Gastrocnemius medialis (tissue), 4 donors: ENCODE measurements at regions not wholly inside any gene's neighbourhood (a gene's known extent, or its start where the extent isn't known, plus 50 kb on each side); places are given as distances from the start of the nearest gene placed in this dataset.
A peak's percentile ranks its signal among the peaks of the same experiment; 100 is the strongest.

Experiments used
- ATAC-seq, 2 donors: fragments of 150-250 bp; one replicate each; pipeline ENCODE4 v1.9.1; 2016
- DNase-seq, 2 donors: peaks; one replicate each; pipeline ENCODE4 v3.0.0-alpha.2; 2019
- H3K27ac ChIP-seq, 4 donors: fragments of 200-600 bp; sonication (generic); 1 replicate in 1 of 4; 2 replicates in 3 of 4; pipeline ENCODE4 v1.5.1; 2016 to 2018; ENCODE audit warnings: mild to moderate bottlenecking in 2 of 4, moderate library complexity in 1 of 4
- H3K27me3 ChIP-seq, 3 donors: fragments of 200-600 bp; sonication (generic) in 2 of 3; 1 replicate in 1 of 3; 2 replicates in 2 of 3; pipeline versions ENCODE4 v1.5.1 to v1.6.0; 2016 to 2019; ENCODE audit warnings: mild to moderate bottlenecking in 1 of 3, moderate library complexity in 1 of 3
- H3K36me3 ChIP-seq, 2 donors: fragments of 200-600 bp; sonication (generic) in 1 of 2; one replicate each; pipeline ENCODE4 v1.5.1; 2017 to 2018
- H3K4me1 ChIP-seq, 2 donors: fragments of 200-600 bp; sonication (generic) in 1 of 2; one replicate each; pipeline ENCODE4 v1.5.1; 2016 to 2017; ENCODE audit warnings: mild to moderate bottlenecking in 2 of 2
- H3K4me3 ChIP-seq, 4 donors: fragments of 200-600 bp; sonication (generic) in 3 of 4; 1 replicate in 1 of 4; 2 replicates in 3 of 4; pipeline ENCODE4 v1.5.1; 2016 to 2019; ENCODE audit warnings: mild to moderate bottlenecking in 2 of 4
- H3K9me3 ChIP-seq, 3 donors: fragments of 200-600 bp; sonication (generic) in 2 of 3; 1 replicate in 1 of 3; 2 replicates in 2 of 3; pipeline ENCODE4 v1.5.1; 2016 to 2019
- CTCF ChIP-seq, 5 experiments: fragments of 450-650 bp in 3 of 5; fragments of 200-600 bp in 2 of 5; sonication (generic) in 2 of 5; IDR thresholded peaks in 4 of 5; conservative IDR thresholded peaks in 1 of 5; 1 replicate in 4 of 5; 2 replicates in 1 of 5; pipeline ENCODE4 v1.5.1; 2016 to 2019; ENCODE audit warnings: antibody characterized with exemption in 5 of 5, mild to moderate bottlenecking in 3 of 5, moderate library complexity in 3 of 5
- POLR2A ChIP-seq, 2 donors: fragments of 450-650 bp; IDR thresholded peaks; one replicate each; pipeline ENCODE4 v1.6.1; 2017; ENCODE audit warnings: antibody characterized with exemption in 2 of 2, mild to moderate bottlenecking in 2 of 2, moderate library complexity in 2 of 2
- in situ Hi-C, 4 donors: fragments of 200-750 bp; cut with MboI; loops; one replicate each; pipeline versions ENCODE4 v1.15.0 to v1.8.0; 2017; ENCODE audit warnings: low sequenced_read_pairs in 4 of 4
- intact Hi-C: fragments of 100-400 bp; cut with DNase I; formaldehyde crosslinking; loops from one replicate; pipeline ENCODE4 v1.15.1; 2023; ENCODE audit warnings: low total_unique reads

- intact Hi-C loops (no loop called here), in situ Hi-C loops (no loop called here)
- TF ChIP-seq POLR2A (IDR thresholded peaks at IDR 0.05) (no peak), CTCF (IDR thresholded peaks at IDR 0.05 in 4 of 5, conservative IDR thresholded peaks at IDR 0.05 in 1 of 5) (no peak)
- H3K27me3 ChIP-seq, result no peaks in the 10 kb centered on the region
- no peaks in the 10 kb centered on the region for H3K4me1 ChIP-seq
- DNase-seq (no peak), ATAC-seq (no peak)
- no peaks in the 10 kb centered on the region for H3K36me3 ChIP-seq
- no peak overlapping the region for H3K4me3 ChIP-seq
- H3K9me3 ChIP-seq, result no peaks in the 10 kb centered on the region
- no peak overlapping the region for H3K27ac ChIP-seq
Observed at GRCh38 chr18:73590950-73591349, 556.7 kb downstream of the FBXO15 start.

GRCh38 chr18:73579698-73580097 is 567.9 kb downstream of the FBXO15 start:
- H3K9me3 ChIP-seq, result no peaks in the 10 kb centered on the region
- TF ChIP-seq POLR2A (IDR thresholded peaks at IDR 0.05), result no peak
- no peak for ATAC-seq
- H3K27ac ChIP-seq, result no peak overlapping the region
- no peak for DNase-seq
- in situ Hi-C loops, result no loop called here
- no peak overlapping the region for H3K4me3 ChIP-seq
- no peaks in the 10 kb centered on the region for H3K4me1 ChIP-seq
- intact Hi-C loops, result no loop called here
- H3K36me3 ChIP-seq, result no peaks in the 10 kb centered on the region
- no peaks in the 10 kb centered on the region for H3K27me3 ChIP-seq

- in situ Hi-C loops (no loop called here), intact Hi-C loops (no loop called here)
- ATAC-seq, result no peak
- Histone ChIP-seq H3K4me3 (no peak overlapping the region), H3K9me3 (no peaks in the 10 kb centered on the region), H3K27me3 (no peaks in the 10 kb centered on the region), H3K36me3 (no peaks in the 10 kb centered on the region), H3K27ac (no peak overlapping the region), H3K4me1 (no peaks in the 10 kb centered on the region)
- DNase-seq, result no peak
- TF ChIP-seq POLR2A (IDR thresholded peaks at IDR 0.05) (no peak), CTCF (IDR thresholded peaks at IDR 0.05 in 4 of 5, conservative IDR thresholded peaks at IDR 0.05 in 1 of 5) (no peak)
Observed at GRCh38 chr18:73577365-73577764, 570.3 kb downstream of the FBXO15 start.

- no peak for DNase-seq
- peak in 1 of 2 donors; percentile 36 for ATAC-seq
- Histone ChIP-seq H3K9me3 (no peaks in the 10 kb centered on the region), H3K4me1 (no peaks in the 10 kb centered on the region), H3K27ac (no peak overlapping the region), H3K36me3 (no peaks in the 10 kb centered on the region), H3K4me3 (no peak overlapping the region), H3K27me3 (no peaks in the 10 kb centered on the region)
- intact Hi-C loops, result no loop called here
- in situ Hi-C loops, result no loop called here
- no peak for TF ChIP-seq CTCF (IDR thresholded peaks at IDR 0.05 in 4 of 5, conservative IDR thresholded peaks at IDR 0.05 in 1 of 5)
- TF ChIP-seq POLR2A (IDR thresholded peaks at IDR 0.05), result no peak
Observed at GRCh38 chr18:73563901-73564472, 583.6 kb downstream of the FBXO15 start.

- ATAC-seq (no peak), DNase-seq (no peak)
- intact Hi-C loops, result no loop called here
- in situ Hi-C loops, result no loop called here
- no peak overlapping the region for H3K27ac ChIP-seq
- no peaks in the 10 kb centered on the region for H3K27me3 ChIP-seq
- no peak for TF ChIP-seq CTCF (IDR thresholded peaks at IDR 0.05 in 4 of 5, conservative IDR thresholded peaks at IDR 0.05 in 1 of 5)
- TF ChIP-seq POLR2A (IDR thresholded peaks at IDR 0.05), result no peak
- no peaks in the 10 kb centered on the region for H3K36me3 ChIP-seq
- no peak overlapping the region for H3K4me3 ChIP-seq
- H3K4me1 ChIP-seq, result no peaks in the 10 kb centered on the region
- H3K9me3 ChIP-seq, result no peaks in the 10 kb centered on the region
Observed at GRCh38 chr18:73563345-73563744, 584.3 kb downstream of the FBXO15 start.
